D721Med (cell line): ENCODE measurements at regions not wholly inside any gene's neighbourhood (a gene's known extent, or its start where the extent isn't known, plus 50 kb on each side); places are given as distances from the start of the nearest gene placed in this dataset.

Experiments
- DNase-seq: peaks from one replicate; pipeline ENCODE4 v3.0.0; 2011; ENCODE audit warnings: low spot score; ENCODE audit not compliant: insufficient read length
- FAIRE-seq: peaks from 2 replicates; lab custom pipeline; 2011; peaks lifted over from hg19 to GRCh38; lab: Jason Lieb, UNC
- TF ChIP-seq, protein P1 (sequence below): IDR thresholded peaks from 2 replicates; pipeline ENCODE4 v1.5.1; 2012; ENCODE audit warnings: mild to moderate bottlenecking, control low read depth; ENCODE audit not compliant: insufficient read depth; ENCODE audit errors: missing control alignments

DNA sequence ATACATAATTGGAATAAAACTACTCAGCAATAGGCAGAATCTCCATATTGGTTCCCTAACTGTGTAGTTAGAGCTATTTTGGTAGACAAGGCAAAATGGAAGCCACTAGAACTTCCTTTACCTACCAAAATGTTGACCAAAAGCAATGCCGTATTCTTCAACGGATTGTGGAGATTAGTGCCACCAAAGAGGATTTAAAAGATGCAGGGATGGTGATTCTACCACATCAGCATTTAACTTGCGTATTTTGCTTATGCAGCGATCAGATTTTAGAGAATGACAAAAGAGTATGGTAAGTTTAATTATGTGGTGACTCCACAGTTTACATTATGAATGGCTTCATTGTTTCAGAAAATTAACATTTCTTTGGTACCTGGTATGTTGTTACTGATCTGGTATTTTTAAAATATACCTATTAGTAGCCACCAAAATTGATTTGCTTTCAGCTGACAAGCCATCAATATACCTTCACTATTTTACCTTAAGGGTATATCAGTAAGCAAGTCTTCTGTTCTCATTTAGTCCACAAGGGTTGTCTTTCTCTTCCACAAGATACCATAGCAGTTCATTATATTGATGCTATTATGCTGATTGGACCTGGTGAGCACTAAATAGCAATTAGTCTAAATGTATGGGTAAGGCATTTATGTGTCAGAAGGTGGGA, 1910.7 kb upstream of the PRR20A start:
- no peak for DNase-seq
- TF ChIP-seq, protein P1, sequence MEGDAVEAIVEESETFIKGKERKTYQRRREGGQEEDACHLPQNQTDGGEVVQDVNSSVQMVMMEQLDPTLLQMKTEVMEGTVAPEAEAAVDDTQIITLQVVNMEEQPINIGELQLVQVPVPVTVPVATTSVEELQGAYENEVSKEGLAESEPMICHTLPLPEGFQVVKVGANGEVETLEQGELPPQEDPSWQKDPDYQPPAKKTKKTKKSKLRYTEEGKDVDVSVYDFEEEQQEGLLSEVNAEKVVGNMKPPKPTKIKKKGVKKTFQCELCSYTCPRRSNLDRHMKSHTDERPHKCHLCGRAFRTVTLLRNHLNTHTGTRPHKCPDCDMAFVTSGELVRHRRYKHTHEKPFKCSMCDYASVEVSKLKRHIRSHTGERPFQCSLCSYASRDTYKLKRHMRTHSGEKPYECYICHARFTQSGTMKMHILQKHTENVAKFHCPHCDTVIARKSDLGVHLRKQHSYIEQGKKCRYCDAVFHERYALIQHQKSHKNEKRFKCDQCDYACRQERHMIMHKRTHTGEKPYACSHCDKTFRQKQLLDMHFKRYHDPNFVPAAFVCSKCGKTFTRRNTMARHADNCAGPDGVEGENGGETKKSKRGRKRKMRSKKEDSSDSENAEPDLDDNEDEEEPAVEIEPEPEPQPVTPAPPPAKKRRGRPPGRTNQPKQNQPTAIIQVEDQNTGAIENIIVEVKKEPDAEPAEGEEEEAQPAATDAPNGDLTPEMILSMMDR, result no peak
- FAIRE-seq, result no peak

DNA sequence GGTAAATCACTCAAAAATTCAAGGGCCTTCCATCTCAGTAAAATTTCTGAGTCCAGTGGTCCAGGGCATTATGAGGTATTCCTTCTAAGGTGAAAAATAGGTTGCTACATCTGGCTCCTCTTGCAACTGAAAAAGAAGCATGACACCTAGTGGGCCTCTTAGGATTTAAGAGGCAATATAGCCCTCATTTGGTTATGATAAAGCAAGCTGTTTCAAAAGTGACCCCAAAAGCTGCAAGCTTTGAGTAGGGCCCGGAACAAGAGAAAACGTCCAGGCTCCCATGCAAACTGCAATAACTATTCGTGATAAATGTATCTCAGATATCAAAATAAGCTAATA, 1910.2 kb upstream of the PRR20A start:
- FAIRE-seq (no peak), DNase-seq (no peak)
- TF ChIP-seq, protein P1, result no peak

DNA sequence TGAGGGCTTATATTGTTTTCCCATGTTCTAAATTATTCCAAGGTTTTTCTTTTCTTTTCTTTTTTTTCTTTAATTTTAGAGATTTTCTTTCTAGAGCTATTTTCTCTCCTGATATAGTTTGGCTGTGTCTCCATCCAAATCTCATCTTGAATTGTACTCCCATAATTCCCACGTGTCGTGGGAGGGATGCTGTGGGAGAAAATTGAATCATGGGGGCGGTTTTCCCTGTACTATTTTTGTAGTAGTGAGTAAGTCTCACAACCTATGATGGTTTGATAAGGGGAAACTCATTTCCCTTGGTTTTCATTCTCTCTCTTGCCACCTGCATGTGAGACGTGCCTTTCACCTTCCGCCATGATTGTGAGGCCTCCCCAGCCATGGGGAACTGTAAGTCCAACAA, 1906.4 kb upstream of the PRR20A start:
- no peak for FAIRE-seq
- TF ChIP-seq, protein P1, result no peak
- no peak for DNase-seq

DNA sequence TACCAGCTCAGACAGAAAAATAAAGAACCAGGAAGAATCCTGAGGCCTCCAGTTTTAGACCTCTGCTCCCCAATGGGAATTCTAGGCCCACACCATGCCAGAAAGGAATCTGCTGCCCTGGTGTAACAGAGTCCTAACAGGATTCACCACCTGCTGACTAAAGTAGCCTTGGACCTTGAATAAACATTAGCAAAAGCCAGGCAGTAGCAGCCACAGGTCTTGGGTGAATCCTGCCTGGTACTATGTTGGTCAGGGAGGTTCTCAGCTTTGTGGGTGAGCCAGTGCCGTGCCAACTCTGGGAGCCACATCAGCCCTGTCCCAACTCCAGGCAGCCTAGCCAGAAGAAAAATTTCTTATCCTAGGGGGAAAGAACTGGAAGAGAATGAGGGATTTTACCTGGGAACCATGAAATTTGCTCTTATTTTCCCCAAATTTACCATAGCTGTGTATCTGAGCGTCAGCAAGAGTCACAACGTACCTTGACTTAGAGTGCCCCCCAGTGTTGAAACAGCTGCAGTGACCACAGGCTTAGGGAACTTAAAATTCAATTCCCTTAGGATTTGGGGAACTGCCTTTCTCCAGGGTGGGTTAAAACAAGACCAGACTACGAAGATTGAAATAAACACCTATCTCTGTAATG, 1895.6 kb upstream of the PRR20A start:
- DNase-seq (no peak), FAIRE-seq (no peak)
- TF ChIP-seq, protein P1, result peak; percentile 4

DNA sequence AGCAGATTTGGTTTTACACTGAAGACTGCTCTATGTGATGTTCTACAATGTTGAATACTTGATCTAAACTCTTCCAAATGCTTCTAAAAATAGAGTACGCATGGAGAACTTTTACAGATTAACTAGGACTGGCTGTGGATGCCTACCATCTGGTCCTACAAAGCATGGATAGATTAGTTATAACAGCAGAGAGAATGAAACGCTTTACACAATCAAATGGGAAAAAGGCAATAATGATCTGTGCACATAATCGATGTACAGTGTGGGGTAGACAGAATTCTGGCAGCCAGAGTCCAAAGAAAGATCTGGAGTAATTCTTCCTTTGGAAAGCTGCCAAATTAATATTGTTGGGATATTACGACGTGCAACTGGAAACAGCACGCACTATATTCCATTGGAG, 1885.5 kb upstream of the PRR20A start:
- no peak for FAIRE-seq

DNA sequence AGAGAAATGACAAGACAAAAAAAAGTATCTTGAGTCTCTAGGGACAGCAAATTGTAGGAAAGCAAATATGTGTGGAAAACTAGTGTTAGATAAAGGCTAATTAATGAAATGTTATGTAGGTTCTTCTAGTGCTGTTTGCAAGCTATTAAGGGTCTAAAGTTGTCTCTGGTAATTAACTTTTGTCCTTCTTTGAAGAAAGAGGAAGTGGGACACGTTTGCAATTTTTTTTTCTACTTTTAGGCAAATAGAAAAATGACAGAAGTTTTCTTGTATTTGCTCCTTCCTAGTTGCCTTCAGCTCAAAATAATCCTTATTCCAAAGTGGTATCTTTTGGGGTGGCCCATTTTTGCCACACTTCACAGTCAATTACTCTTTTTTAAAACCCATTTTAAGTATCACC, 1877.7 kb upstream of the PRR20A start:
- TF ChIP-seq, protein P1, result no peak

More for the DNA sequence above, 1885.5 kb upstream of the PRR20A start:
- TF ChIP-seq, protein P1, result no peak
- DNase-seq, result no peak

DNA sequence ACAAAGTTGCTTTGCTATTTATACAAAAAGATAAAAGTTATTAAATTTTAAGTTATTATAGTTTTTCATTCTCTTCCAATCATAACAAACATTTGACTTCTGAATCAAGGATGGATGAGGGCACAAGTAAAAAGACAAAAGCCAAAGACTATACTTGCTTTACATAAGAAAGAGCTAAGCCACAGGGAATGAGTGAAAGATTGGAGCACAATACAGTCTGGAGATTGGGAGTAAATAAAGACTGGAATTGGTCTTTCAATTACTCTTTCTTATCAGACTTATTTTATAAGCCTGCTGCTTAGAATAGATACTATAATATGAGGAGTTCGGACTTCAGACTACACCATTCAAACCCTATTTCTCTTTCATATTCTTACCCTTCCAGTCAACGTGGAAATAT, 1874.1 kb upstream of the PRR20A start:
- no peak for DNase-seq
- no peak for FAIRE-seq
- TF ChIP-seq, protein P1, result no peak

More for the DNA sequence above, 1877.7 kb upstream of the PRR20A start:
- no peak for DNase-seq
- FAIRE-seq, result no peak
